GM21717 (cell line): ENCODE measurements at regions not wholly inside any gene's neighbourhood (a gene's known extent, or its start where the extent isn't known, plus 50 kb on each side); places are given as distances from the start of the nearest gene placed in this dataset.
A peak's percentile ranks its signal among the peaks of the same experiment; 100 is the strongest.

Source experiments
- ATAC-seq: cut with Tn5 transposase; IDR thresholded peaks from one replicate; pipeline ENCODE4 v1.9.1; 2021; ENCODE audit warnings: mild to moderate bottlenecking, moderate library complexity; ENCODE audit not compliant: unreplicated experiment

GRCh38 chr10:120278069-120278468 is 179.0 kb upstream of the PLPP4 start:
- no peak for ATAC-seq

- no peak for ATAC-seq
Observed at GRCh38 chr10:120279196-120279595, 177.8 kb upstream of the PLPP4 start.

GRCh38 chr10:120282421-120282820 is 174.6 kb upstream of the PLPP4 start:
- ATAC-seq, result no peak

GRCh38 chr10:120282846-120283492 is 174.1 kb upstream of the PLPP4 start:
- ATAC-seq, result no peak

- no peak for ATAC-seq
Observed at GRCh38 chr10:120285408-120285807, 171.6 kb upstream of the PLPP4 start.

GRCh38 chr10:120286280-120286679 is 170.7 kb upstream of the PLPP4 start:
- no peak for ATAC-seq

- no peak for ATAC-seq
Observed at GRCh38 chr10:120300513-120300912, 156.5 kb upstream of the PLPP4 start.

GRCh38 chr10:120308589-120308988 is 148.4 kb upstream of the PLPP4 start:
- no peak for ATAC-seq

- ATAC-seq, result no peak
Observed at GRCh38 chr10:120313715-120314114, 143.3 kb upstream of the PLPP4 start.

GRCh38 chr10:120314442-120314841 is 142.6 kb upstream of the PLPP4 start:
- ATAC-seq, result no peak

- ATAC-seq, result no peak
Observed at GRCh38 chr10:120318862-120319261, 138.2 kb upstream of the PLPP4 start.

GRCh38 chr10:120327675-120328074 is 129.4 kb upstream of the PLPP4 start:
- no peak for ATAC-seq

- no peak for ATAC-seq
Observed at GRCh38 chr10:120328647-120329046, 128.4 kb upstream of the PLPP4 start.

GRCh38 chr10:120335553-120335952 is 121.5 kb upstream of the PLPP4 start:
- no peak for ATAC-seq

- no peak for ATAC-seq
Observed at GRCh38 chr10:120336306-120336910, 120.6 kb upstream of the PLPP4 start.

- peak; percentile 66 for ATAC-seq
Observed at GRCh38 chr10:120336911-120337540, 120.0 kb upstream of the PLPP4 start.

GRCh38 chr10:120342115-120342714 is 114.8 kb upstream of the PLPP4 start:
- ATAC-seq, result no peak

- no peak for ATAC-seq
Observed at GRCh38 chr10:120345186-120345585, 111.8 kb upstream of the PLPP4 start.

GRCh38 chr10:120347644-120348043 is 109.4 kb upstream of the PLPP4 start:
- ATAC-seq, result no peak

GRCh38 chr10:120349069-120349468 is 108.0 kb upstream of the PLPP4 start:
- no peak for ATAC-seq

- no peak for ATAC-seq
Observed at GRCh38 chr10:120355425-120355824, 101.6 kb upstream of the PLPP4 start.

GRCh38 chr10:120360571-120360970 is 96.5 kb upstream of the PLPP4 start:
- ATAC-seq, result no peak
